Heart left ventricle (tissue), 16 donors: ENCODE measurements at regions not wholly inside any gene's neighbourhood (a gene's known extent, or its start where the extent isn't known, plus 50 kb on each side); places are given as distances from the start of the nearest gene placed in this dataset.

ENCODE experiments used
- ATAC-seq, 4 donors: fragments of 200-7000 bp; cut with Tn5 transposase; one replicate each; pipeline ENCODE4 v1.9.1; 2020 to 2022; ENCODE audit warnings: moderate library complexity in 4 of 4, mild to moderate bottlenecking in 3 of 4, moderate number of reproducible peaks in 1 of 4
- DNase-seq, 5 donors: peaks; one replicate each; pipeline ENCODE4 v3.0.0-alpha.2; 2020
- H3K27ac ChIP-seq, 12 donors: fragments of 200-600 bp; sonication (generic) in 4 of 12; one replicate each; pipeline versions ENCODE4 v1.5.0 to v1.8.0; 2016 to 2022; ENCODE audit warnings: mild to moderate bottlenecking in 2 of 12
- H3K27me3 ChIP-seq, 9 donors: fragments of 200-600 bp; sonication (generic) in 2 of 9; one replicate each; pipeline versions ENCODE4 v1.5.1 to v1.8.0; 2016 to 2022; ENCODE audit warnings: mild to moderate bottlenecking in 3 of 9
- H3K36me3 ChIP-seq, 9 donors: fragments of 200-600 bp; sonication (generic) in 2 of 9; one replicate each; pipeline versions ENCODE4 v1.5.0 to v1.8.0; 2018 to 2022; ENCODE audit warnings: mild to moderate bottlenecking in 2 of 9
- H3K4me1 ChIP-seq, 12 donors: fragments of 200-600 bp; sonication (generic) in 4 of 12; one replicate each; pipeline versions ENCODE4 v1.5.0 to v1.8.0; 2016 to 2022; ENCODE audit warnings: mild to moderate bottlenecking in 3 of 12
- H3K4me3 ChIP-seq, 12 donors: fragments of 200-600 bp; sonication (generic) in 4 of 12; one replicate each; pipeline versions ENCODE4 v1.5.0 to v1.8.0; 2017 to 2022; ENCODE audit warnings: mild to moderate bottlenecking in 9 of 12, moderate library complexity in 4 of 12
- H3K9me3 ChIP-seq, 12 donors: fragments of 200-600 bp; sonication (generic) in 4 of 12; one replicate each; pipeline versions ENCODE4 v1.5.0 to v1.8.0; 2016 to 2022; ENCODE audit warnings: mild to moderate bottlenecking in 1 of 12
- POLR2A ChIP-seq, 2 donors: fragments of 450-650 bp; IDR thresholded peaks; one replicate each; pipeline ENCODE4 v1.6.1; 2017; ENCODE audit warnings: antibody characterized with exemption in 2 of 2, mild to moderate bottlenecking in 2 of 2, moderate library complexity in 2 of 2
- WGBS, 4 donors: extraction: QIAGEN DNeasy Blood & Tissue Kit in 2 of 4; methylation state at CpG; one replicate each; pipeline versions ENCODE4 v1.1.5 to v1.1.7; 2013 to 2018; 5-methylcytosine and 5-hydroxymethylcytosine counted together
- intact Hi-C, 10 donors: fragments of 100-400 bp; cut with DNase I; formaldehyde crosslinking; loops; one replicate each; pipeline versions ENCODE4 v1.11.1 to v1.14.2; 2022
- TF ChIP-seq, protein P1 (sequence below), 12 donors: fragments of 200-600 bp; sonication (generic) in 4 of 12; IDR thresholded peaks; one replicate each; pipeline versions ENCODE4 v1.5.0 to v1.8.0; 2018 to 2022; ENCODE audit warnings: antibody characterized with exemption in 12 of 12, mild to moderate bottlenecking in 5 of 12
- donor health status: ischemic (EF 13 %, LVEDD 7.1; RV severe dilation, severe dysfunction).
- donor health status: healthy with polysubstance abuse.
- donor health status: DM: no; HTN: yes; CAD: no.
- donor health status: DM: no; HTN: no; CAD: no.
- donor health status: ischemic (EF 25% LVEDD 6.9; RV normal size, moderate dysfunction).
- donor health status: ischemic (EF 25% LVEDD 5.7; RV mildly dilated, moderate dysfunction).
- donor health status: healthy.
- donor health status: DM: yes; HTN: yes; CAD: no.
- donor health status: ischemic (EF 35%, LVEDD 5.7; RV mildly dilated, moderate dysfunction).
- donor health status: nonischemic (EF 11% LVEDD 7.7; RV severe dilation, severe dysfunction).
- donor health status: DM: yes; HTN: yes; CAD: no.
- donor health status: PGD.
- donor health status: ischemic (EF 29% LVEDD 5.4; RV normal size, mild dysfunction).
- donor health status: nonischemic (EF 23%, LVEDD 6.1; RV moderate dilation, normal function).

DNA sequence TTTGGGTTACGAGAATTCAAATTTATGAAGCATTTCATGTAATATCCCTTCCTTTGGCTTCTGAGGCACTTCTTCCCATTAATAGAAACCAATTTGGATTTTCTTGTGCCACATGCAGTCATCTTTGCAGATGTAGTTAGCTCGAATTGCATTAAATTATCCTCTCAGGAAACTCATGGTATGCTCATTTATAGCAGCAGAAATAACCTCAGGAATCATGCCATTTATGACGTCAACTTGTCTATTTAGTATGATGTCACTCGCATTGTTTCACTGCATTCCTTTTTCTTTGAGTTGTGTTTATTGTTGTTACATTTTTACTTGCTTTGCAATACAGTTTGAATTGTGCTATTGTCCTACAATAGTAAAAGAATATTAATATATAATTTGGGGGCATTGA lies 163.8 kb downstream of the RBM43 start:
- peaks cover 0 to 11% (median 0%) of the 10 kb centered on the region in 12 donors for H3K4me1 ChIP-seq
- no peak for ATAC-seq
- H3K9me3 ChIP-seq = no peaks in the 10 kb centered on the region
- TF ChIP-seq, protein P1, sequence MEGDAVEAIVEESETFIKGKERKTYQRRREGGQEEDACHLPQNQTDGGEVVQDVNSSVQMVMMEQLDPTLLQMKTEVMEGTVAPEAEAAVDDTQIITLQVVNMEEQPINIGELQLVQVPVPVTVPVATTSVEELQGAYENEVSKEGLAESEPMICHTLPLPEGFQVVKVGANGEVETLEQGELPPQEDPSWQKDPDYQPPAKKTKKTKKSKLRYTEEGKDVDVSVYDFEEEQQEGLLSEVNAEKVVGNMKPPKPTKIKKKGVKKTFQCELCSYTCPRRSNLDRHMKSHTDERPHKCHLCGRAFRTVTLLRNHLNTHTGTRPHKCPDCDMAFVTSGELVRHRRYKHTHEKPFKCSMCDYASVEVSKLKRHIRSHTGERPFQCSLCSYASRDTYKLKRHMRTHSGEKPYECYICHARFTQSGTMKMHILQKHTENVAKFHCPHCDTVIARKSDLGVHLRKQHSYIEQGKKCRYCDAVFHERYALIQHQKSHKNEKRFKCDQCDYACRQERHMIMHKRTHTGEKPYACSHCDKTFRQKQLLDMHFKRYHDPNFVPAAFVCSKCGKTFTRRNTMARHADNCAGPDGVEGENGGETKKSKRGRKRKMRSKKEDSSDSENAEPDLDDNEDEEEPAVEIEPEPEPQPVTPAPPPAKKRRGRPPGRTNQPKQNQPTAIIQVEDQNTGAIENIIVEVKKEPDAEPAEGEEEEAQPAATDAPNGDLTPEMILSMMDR (IDR thresholded peaks at IDR 0.05) = no peak
- TF ChIP-seq POLR2A (IDR thresholded peaks at IDR 0.05) = no peak
- H3K4me3 ChIP-seq = no peak overlapping the region
- no peak for DNase-seq
- H3K36me3 ChIP-seq = no peaks in the 10 kb centered on the region
- peaks cover 0 to 7% (median 0%) of the 10 kb centered on the region in 9 donors for H3K27me3 ChIP-seq
- 61 to 72% (median 66%) methylated on average over 4 of the region's 4 CpGs for WGBS, 4 donors
- intact Hi-C loops = no loop called here
- H3K27ac ChIP-seq = no peak overlapping the region

DNA sequence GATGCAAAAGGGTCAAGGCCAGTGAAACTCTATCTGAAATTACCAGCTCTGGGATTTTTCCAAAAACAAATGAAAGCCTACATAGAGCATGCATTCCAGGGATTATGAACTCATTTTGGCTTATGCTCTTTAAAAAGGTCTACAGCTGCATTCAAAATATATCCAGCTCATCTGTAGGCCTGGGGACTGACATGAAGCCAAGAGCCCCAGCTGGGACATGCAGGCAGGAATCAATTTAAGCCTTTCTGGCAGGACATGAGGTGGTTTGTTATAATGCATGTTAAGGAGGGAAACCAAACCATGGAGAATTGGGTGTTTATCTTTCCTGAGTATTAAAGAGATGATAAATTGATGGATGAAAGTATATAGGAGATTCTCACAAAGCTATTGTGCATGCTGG lies 164.5 kb downstream of the RBM43 start:
- ATAC-seq = no peak
- peaks cover 0 to 11% (median 0%) of the 10 kb centered on the region in 12 donors for H3K4me1 ChIP-seq
- intact Hi-C loops = no loop called here
- no peak overlapping the region for H3K27ac ChIP-seq
- peaks cover 0 to 7% (median 0%) of the 10 kb centered on the region in 9 donors for H3K27me3 ChIP-seq
- TF ChIP-seq, protein P1 (IDR thresholded peaks at IDR 0.05) = no peak
- no peak for TF ChIP-seq POLR2A (IDR thresholded peaks at IDR 0.05)
- no peak overlapping the region for H3K4me3 ChIP-seq
- no peaks in the 10 kb centered on the region for H3K9me3 ChIP-seq
- no peaks in the 10 kb centered on the region for H3K36me3 ChIP-seq
- DNase-seq = no peak

DNA sequence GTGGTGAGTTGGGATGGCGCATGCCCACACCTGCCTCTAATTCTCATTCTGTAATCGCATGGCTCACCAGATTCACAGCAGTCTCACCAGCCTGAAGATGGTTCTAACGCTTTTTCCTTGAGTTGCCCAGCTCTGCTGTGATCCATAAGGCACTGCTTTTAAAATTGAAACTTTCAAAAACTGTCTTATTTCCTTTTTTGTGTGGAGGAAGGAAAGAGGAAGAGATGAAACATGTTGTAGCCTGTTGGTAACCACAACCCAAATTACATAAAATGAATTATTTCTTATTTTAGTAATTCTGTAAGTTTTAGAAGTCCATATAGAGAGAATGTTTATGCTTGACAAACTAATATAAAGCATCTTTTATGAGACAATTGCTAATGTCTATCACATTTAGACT lies 165.4 kb downstream of the RBM43 start:
- H3K27me3 ChIP-seq = peaks cover 0 to 7% (median 0%) of the 10 kb centered on the region in 9 donors
- no peak overlapping the region for H3K4me3 ChIP-seq
- TF ChIP-seq, protein P1 (IDR thresholded peaks at IDR 0.05) = no peak
- TF ChIP-seq POLR2A (IDR thresholded peaks at IDR 0.05) = no peak
- H3K36me3 ChIP-seq = no peaks in the 10 kb centered on the region
- WGBS, 4 donors = 78 to 84% (median 83%) methylated on average over 3 of the region's 3 CpGs
- H3K9me3 ChIP-seq = no peaks in the 10 kb centered on the region
- no peak overlapping the region for H3K27ac ChIP-seq
- H3K4me1 ChIP-seq = peaks cover 0 to 11% (median 0%) of the 10 kb centered on the region in 12 donors
- DNase-seq = no peak
- intact Hi-C loops = no loop called here
- ATAC-seq = no peak

DNA sequence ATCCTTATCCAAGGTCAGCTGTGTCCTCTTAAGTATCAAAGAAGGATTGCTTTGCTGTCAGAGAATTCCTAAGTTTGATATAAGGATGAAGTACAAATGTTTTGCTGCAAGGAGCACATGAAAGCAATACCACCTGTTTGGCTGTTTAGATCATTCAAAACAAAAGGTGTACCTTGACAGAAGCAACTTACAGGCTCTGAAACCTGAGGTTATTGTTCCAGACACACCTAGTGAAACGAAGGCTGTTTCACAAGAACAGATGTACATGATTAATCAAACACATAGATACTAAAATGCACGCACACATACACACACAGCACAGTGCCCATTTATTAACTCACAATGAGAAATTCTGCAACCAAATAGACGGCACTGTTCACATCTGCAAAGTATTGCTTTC lies 166.2 kb downstream of the RBM43 start:
- WGBS, 4 donors = 69 to 89% (median 77%) methylated on average over 3 of the region's 3 CpGs

More for the DNA sequence above, 166.2 kb downstream of the RBM43 start:
- intact Hi-C loops = no loop called here
- Histone ChIP-seq H3K27me3 (peaks cover 0 to 5% (median 0%) of the 10 kb centered on the region in 9 donors), H3K4me1 (peaks cover 0 to 11% (median 0%) of the 10 kb centered on the region in 12 donors), H3K27ac (no peak overlapping the region), H3K36me3 (no peaks in the 10 kb centered on the region), H3K9me3 (no peaks in the 10 kb centered on the region), H3K4me3 (no peak overlapping the region)
- no peak for DNase-seq
- no peak for TF ChIP-seq POLR2A (IDR thresholded peaks at IDR 0.05)
- TF ChIP-seq, protein P1 (IDR thresholded peaks at IDR 0.05) = no peak
- no peak for ATAC-seq
